ENCODE measurements at regions not wholly inside any gene's neighbourhood (a gene's known extent, or its start where the extent isn't known, plus 50 kb on each side); places are given as distances from the start of the nearest gene placed in this dataset.
"Not testable (repeated sequence)": the region's sequence is repeated elsewhere in the genome, so short reads cannot be mapped to it uniquely, and the experiment has no call there.

DNA sequence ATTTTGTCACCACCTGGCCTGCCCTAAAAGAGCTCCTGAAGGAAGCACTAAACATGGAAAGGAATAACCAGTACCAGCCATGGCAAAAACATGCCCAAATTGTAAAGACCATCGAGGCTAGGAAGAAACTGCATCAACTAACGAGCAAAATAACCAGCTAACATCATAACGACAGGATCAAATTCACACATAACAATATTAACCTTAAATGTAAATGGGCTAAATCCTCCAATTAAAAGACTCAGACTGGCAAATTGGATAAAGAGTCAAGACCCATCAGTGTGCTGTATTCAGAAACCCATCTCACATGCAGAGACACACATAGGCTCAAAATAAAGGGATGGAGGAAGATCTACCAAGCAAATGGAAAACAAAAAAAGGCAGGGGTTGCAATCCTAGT lies 264.3 kb upstream of the XYLT1 start:
- TF ChIP-seq, protein P1, sequence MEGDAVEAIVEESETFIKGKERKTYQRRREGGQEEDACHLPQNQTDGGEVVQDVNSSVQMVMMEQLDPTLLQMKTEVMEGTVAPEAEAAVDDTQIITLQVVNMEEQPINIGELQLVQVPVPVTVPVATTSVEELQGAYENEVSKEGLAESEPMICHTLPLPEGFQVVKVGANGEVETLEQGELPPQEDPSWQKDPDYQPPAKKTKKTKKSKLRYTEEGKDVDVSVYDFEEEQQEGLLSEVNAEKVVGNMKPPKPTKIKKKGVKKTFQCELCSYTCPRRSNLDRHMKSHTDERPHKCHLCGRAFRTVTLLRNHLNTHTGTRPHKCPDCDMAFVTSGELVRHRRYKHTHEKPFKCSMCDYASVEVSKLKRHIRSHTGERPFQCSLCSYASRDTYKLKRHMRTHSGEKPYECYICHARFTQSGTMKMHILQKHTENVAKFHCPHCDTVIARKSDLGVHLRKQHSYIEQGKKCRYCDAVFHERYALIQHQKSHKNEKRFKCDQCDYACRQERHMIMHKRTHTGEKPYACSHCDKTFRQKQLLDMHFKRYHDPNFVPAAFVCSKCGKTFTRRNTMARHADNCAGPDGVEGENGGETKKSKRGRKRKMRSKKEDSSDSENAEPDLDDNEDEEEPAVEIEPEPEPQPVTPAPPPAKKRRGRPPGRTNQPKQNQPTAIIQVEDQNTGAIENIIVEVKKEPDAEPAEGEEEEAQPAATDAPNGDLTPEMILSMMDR (IDR thresholded peaks at IDR 0.05 in 4 of 5, conservative IDR thresholded peaks at IDR 0.05 in 1 of 5), result not testable (repeated sequence)
- not testable (repeated sequence) for TF ChIP-seq POLR2A (IDR thresholded peaks at IDR 0.05)
